Ramos (cell line): ENCODE measurements at regions not wholly inside any gene's neighbourhood (a gene's known extent, or its start where the extent isn't known, plus 50 kb on each side); places are given as distances from the start of the nearest gene placed in this dataset.
"Not testable (repeated sequence)": the region's sequence is repeated elsewhere in the genome, so short reads cannot be mapped to it uniquely, and the experiment has no call there.

Experiments used
- in situ Hi-C: fragments of 300-500 bp; cut with MboI; formaldehyde crosslinking; loops from one replicate; pipeline ENCODE4 v1.14.3; 2022; ENCODE audit warnings: low sequenced_read_pairs; ENCODE audit not compliant: unreplicated experiment

DNA sequence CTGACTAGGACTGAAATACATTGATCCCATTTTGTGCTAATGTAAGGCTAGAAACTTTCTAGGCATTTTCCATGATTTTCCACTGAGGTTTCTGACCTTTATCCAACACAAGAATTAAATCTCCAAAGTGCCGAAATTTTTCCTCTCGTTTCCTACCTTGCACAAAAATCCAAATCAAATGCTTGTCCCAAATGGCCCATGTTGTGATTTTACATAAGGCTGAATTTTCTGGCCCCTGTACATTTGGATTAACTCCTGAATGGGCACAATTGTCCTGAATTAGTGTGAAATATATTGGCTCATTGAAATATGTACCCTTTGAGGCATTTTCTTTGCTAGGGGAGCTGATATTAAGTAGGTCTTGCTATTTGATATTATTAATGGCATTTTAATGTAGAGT, 105.6 kb upstream of the CBLB start:
- in situ Hi-C loops = no loop called here

GRCh38 chr3:105976196-105976595, 107.4 kb upstream of the CBLB start:
- in situ Hi-C loops = no loop called here

- in situ Hi-C loops = no loop called here
These were observed 111.1 kb upstream of the CBLB start for GRCh38 chr3:105979961-105980360.

DNA sequence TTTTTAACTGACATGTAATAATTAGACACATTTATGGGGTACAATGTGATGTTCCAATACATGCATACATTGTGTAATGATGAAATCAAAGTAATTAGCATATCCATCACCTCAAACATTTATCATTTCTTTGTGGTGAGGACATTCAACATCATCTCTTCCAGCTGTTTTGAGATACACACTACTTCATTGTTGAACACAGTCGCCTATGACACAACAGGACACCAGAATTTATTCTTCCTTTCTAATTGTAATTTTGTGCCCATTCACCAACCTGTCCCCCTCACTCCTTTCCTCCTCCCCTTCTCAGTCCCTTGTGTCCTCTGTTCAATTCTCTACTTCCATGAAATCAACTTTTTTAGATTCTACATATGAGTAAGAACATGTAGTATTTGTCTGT, 113.4 kb upstream of the CBLB start:
- in situ Hi-C loops = no loop called here

GRCh38 chr3:105984837-105985236, 116.0 kb upstream of the CBLB start:
- in situ Hi-C loops = no loop called here

- in situ Hi-C loops = not testable (repeated sequence)
These were observed 117.5 kb upstream of the CBLB start for GRCh38 chr3:105986343-105986742.

GRCh38 chr3:105987809-105988208, 119.0 kb upstream of the CBLB start:
- in situ Hi-C loops = no loop called here

GRCh38 chr3:105988540-105989212, 119.9 kb upstream of the CBLB start:
- in situ Hi-C loops = no loop called here

DNA sequence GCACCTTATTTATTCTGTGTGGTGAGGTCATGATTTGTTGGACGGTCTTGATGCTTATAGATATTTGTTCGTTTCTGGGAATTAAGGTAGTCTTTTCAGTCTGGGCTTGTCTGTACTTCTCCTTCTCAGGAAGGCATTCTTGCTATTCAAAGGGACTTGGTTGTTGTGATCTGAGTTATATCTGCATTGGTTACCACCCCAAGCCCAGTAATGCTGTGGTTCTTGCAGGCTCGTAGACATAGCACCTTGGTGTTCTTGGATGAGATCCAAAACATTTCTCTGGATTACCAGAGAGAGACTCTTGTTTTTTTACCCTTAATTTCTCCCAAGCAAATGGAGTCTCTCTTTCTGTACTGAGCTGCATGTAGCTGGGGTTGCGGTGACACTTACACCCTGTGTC, 128.0 kb upstream of the CBLB start:
- in situ Hi-C loops = no loop called here

- in situ Hi-C loops = no loop called here
These were observed 128.6 kb upstream of the CBLB start for GRCh38 chr3:105997466-105997799.

- in situ Hi-C loops = no loop called here
These were observed 129.2 kb upstream of the CBLB start for GRCh38 chr3:105997800-105998526.

DNA sequence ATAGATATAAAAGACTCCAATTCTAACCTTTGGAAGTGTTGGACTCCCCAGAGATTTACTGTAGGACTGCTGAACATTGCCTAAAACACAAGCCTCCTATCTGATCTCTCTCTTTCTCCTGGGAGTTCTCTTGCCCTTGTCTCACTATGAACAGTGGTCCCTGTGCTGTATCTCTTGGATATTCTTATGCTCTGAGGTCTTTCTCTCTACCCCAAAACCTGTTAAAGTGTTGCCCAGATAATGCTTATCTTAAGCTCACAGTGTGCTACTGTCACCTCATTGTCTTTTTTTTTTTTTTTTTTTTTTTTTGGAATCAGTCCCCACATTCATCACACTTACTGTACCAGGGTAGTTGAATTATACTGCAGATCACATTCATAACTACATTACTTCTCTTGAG, 131.0 kb upstream of the CBLB start:
- in situ Hi-C loops = no loop called here

- in situ Hi-C loops = no loop called here
These were observed 133.1 kb upstream of the CBLB start for GRCh38 chr3:106001923-106002322.

GRCh38 chr3:106004137-106004681, 135.4 kb upstream of the CBLB start:
- in situ Hi-C loops = no loop called here

DNA sequence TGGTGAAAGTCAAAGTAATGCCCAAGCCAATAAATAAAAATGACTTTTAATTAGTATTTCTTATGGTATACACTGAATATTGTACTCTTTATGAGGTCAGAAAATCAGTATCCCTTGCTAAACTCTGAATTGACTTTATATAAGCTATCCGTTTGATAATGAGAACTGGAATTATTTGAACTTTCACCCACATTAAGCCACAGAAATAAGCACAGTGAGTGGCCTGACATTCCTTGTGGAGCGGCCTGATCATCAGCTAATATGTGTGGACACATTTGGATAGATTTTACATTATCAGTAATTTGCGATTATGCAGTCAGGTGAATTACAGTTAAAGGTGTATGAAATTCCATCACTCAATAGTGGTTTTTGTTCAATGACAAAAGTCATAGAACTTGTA, 136.0 kb upstream of the CBLB start:
- in situ Hi-C loops = no loop called here

DNA sequence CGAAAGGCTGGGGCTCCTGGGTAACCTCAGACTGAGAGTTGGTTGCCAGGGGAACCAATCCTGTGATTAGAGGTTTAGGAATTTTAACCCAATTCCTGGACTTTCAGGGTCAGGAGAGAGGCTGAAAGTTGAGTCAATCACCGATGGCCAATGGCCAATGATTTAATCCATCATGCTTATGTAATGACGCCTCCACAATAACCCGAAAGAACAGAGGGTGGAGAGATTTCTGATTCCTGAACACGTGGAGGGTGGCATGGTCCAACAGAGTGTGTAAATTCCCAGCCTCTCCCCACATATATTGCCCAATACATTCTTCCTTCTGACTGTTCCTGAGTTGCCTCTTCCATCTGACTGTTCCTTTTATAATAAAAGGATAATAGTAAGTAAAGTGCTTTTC, 137.2 kb upstream of the CBLB start:
- in situ Hi-C loops = no loop called here

- in situ Hi-C loops = no loop called here
These were observed 137.8 kb upstream of the CBLB start for GRCh38 chr3:106006571-106006970.

- in situ Hi-C loops = no loop called here
These were observed 138.7 kb upstream of the CBLB start for GRCh38 chr3:106007512-106007911.

- in situ Hi-C loops = no loop called here
These were observed 140.0 kb upstream of the CBLB start for GRCh38 chr3:106008766-106009165.

DNA sequence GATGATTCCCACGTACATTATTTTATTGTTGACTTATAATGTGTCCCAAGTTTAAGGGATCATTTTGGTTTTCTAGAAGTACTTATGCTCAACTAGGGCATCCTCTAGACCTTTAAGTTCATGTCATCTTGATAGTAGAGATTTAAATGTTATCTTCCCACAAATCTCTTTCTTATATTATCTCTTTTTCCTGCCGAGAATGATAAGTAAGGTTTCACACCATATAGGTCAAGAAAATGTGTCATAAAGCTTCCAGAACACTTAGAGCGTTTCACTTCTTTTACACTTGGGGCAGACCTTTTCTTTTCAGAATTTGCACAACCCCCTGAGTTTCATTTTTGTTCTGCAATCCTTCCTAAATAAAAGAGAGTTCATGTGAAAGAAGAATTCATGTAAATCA, 142.0 kb upstream of the CBLB start:
- in situ Hi-C loops = no loop called here

DNA sequence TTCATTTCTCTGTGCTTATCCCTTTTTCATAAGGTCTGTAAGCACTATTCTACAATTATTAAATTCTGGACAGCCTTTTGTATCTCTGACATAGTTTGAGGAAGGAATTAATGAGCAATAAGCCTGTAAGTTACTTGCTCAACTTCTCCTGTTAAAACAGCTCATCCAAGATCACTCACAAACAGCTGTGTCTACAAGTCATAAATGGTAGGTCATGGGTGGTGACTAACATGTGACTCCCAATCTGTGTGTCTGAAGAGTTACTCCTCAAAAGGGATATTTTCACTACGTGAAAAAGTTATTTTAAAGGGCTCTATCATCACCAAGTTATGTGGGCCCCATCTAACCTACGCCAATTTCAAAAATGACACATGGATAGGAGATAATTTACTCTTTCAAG, 145.2 kb upstream of the CBLB start:
- in situ Hi-C loops = no loop called here

DNA sequence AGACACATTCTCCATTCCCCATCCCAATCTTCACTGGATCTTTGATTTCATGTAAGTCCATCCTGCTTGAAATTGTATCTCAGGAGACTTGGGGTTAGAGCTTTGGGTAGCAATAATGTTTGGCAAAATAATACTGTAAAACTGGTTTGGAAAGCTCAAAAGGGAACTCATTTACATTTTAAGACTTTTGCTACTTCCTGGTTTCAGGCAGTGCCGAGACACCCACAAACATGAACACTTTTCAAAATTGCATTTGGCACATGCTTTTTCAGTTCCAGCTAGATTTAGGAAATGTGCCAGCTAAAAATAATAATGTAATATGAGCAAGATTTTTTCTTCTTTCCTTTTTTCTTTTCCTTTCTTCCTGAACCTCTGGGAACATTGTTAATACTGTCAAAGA, 145.7 kb upstream of the CBLB start:
- in situ Hi-C loops = no loop called here
